OCI-LY7 (cell line): ENCODE measurements at regions not wholly inside any gene's neighbourhood (a gene's known extent, or its start where the extent isn't known, plus 50 kb on each side); places are given as distances from the start of the nearest gene placed in this dataset.

Experiments
- BruUV-seq: library from RNA; stranded (reverse); fragments of 400-500 nt; replicated peaks from 2 replicates; lab custom pipeline; 2021; lab: Mats Ljungman, UMichigan
- CTCF ChIA-PET: fragments of 300-600 bp; sonication (Branson Sonifier 250); formaldehyde crosslinking; loops from one replicate; lab custom pipeline; 2022; ENCODE audit warnings: antibody characterized with exemption; ENCODE audit not compliant: unreplicated experiment; lab: Charles Lee
- POLR2A ChIA-PET: fragments of 300-600 bp; sonication (Branson Sonifier 250); formaldehyde crosslinking; loops from one replicate; lab custom pipeline; 2022; ENCODE audit warnings: antibody characterized with exemption; lab: Charles Lee
- DNase-seq: peaks from one replicate; pipeline ENCODE4 v3.0.0-alpha.2; 2015; ENCODE audit warnings: low spot score
- H2AFZ ChIP-seq: fragments of 200-600 bp; sonication (generic), shearing (Covaris generic); 2 replicates; pipeline ENCODE4 v1.6.1; 2014; ENCODE audit warnings: mild to moderate bottlenecking, antibody characterized with exemption, low read length, moderate library complexity
- H3K27ac ChIP-seq: fragments of 200-600 bp; sonication (generic); 2 replicates; pipeline ENCODE4 v1.5.1; 2014; ENCODE audit warnings: mixed run types, low read depth, mild to moderate bottlenecking, moderate library complexity, low read length, inconsistent platforms; ENCODE audit not compliant: poor library complexity, severe bottlenecking
- H3K36me3 ChIP-seq: fragments of 200-600 bp; sonication (generic); 2 replicates; pipeline ENCODE4 v1.6.1; 2014; ENCODE audit warnings: mild to moderate bottlenecking, antibody characterized with exemption, low read length, moderate library complexity, mixed read lengths; ENCODE audit not compliant: insufficient read depth
- H3K4me1 ChIP-seq: fragments of 200-600 bp; sonication (generic); 2 replicates; pipeline ENCODE4 v1.5.1; 2014; ENCODE audit warnings: mild to moderate bottlenecking, low read length; ENCODE audit not compliant: insufficient read depth, poor library complexity, severe bottlenecking
- H3K4me2 ChIP-seq: fragments of 200-600 bp; sonication (generic); 2 replicates; pipeline ENCODE4 v1.6.1; 2014; ENCODE audit warnings: mild to moderate bottlenecking, low read length
- H3K4me3 ChIP-seq: fragments of 200-600 bp; sonication (generic); 2 replicates; pipeline ENCODE4 v1.5.1; 2014; ENCODE audit warnings: mild to moderate bottlenecking, low read depth, low read length; ENCODE audit not compliant: poor library complexity, severe bottlenecking
- H3K79me2 ChIP-seq: fragments of 200-600 bp; sonication (generic); 2 replicates; pipeline ENCODE4 v1.6.1; 2016; ENCODE audit warnings: low read depth, mild to moderate bottlenecking, low read length, moderate library complexity, mixed read lengths; ENCODE audit not compliant: insufficient read depth
- H3K9me2 ChIP-seq: fragments of 200-600 bp; sonication (generic); 2 replicates; pipeline ENCODE4 v1.6.1; 2016; ENCODE audit warnings: mild to moderate bottlenecking, low read length, mixed read lengths; ENCODE audit not compliant: insufficient read depth
- H3K9me3 ChIP-seq: fragments of 200-600 bp; sonication (generic); 2 replicates; pipeline ENCODE4 v1.6.1; 2014; ENCODE audit warnings: mild to moderate bottlenecking, mixed run types, low read length, mixed read lengths
- H4K20me1 ChIP-seq: fragments of 200-600 bp; sonication (generic); 2 replicates; pipeline ENCODE4 v1.6.1; 2014; ENCODE audit warnings: mild to moderate bottlenecking, antibody characterized with exemption, low read length, moderate library complexity, mixed read lengths; ENCODE audit not compliant: insufficient read depth
- EZH2phosphoT487 ChIP-seq: fragments of 200-600 bp; sonication (generic); IDR thresholded peaks from 2 replicates; pipeline ENCODE4 v1.6.1; 2018; ENCODE audit warnings: low read depth, borderline replicate concordance, mild to moderate bottlenecking, mixed run types, antibody characterized with exemption, low read length, moderate library complexity, mixed read lengths
- intact Hi-C: fragments of 100-400 bp; cut with micrococcal nuclease; formaldehyde crosslinking; loops from one replicate; pipeline ENCODE4 v1.10.0; 2022; ENCODE audit not compliant: unreplicated experiment
- TF ChIP-seq, protein P1 (sequence below): fragments of 200-600 bp; sonication (generic); conservative IDR thresholded peaks from 2 replicates; pipeline ENCODE4 v1.5.1; 2014; ENCODE audit warnings: mild to moderate bottlenecking, antibody characterized with exemption, low read length, moderate library complexity, mixed read lengths

DNA sequence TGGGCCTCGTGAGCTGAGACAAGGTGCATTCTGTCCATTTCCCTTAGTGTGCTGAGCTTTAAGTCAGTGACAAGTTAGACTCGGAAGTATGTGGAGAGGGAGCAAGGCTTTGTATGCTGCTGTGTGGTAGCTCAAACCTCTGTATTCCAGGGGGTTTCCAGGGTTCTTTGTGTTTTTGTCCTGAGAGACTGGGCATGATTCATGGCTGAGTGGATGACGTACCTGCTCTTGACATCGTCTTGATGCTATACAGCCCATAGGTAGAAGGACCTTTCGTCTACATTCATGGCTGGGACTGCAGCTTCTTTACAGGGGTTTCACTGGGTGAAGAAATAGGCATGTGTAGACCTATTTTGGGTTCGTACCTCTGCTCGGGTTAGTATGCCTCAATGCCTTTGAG, 162.7 kb upstream of the WDR1 start:
- Histone ChIP-seq H3K36me3 (no peaks in the 10 kb centered on the region), H2AFZ (no peak overlapping the region), H3K27ac (no peak overlapping the region), H3K9me2 (no peaks in the 10 kb centered on the region), H3K4me2 (no peak overlapping the region), H3K9me3 (no peaks in the 10 kb centered on the region), H3K4me1 (no peaks in the 10 kb centered on the region), H3K4me3 (no peak overlapping the region), H4K20me1 (no peaks in the 10 kb centered on the region), H3K79me2 (no peaks in the 10 kb centered on the region)
- no peak for DNase-seq
- BruUV-seq: no TSS peak
- no peak for TF ChIP-seq EZH2phosphoT487
- TF ChIP-seq, protein P1, sequence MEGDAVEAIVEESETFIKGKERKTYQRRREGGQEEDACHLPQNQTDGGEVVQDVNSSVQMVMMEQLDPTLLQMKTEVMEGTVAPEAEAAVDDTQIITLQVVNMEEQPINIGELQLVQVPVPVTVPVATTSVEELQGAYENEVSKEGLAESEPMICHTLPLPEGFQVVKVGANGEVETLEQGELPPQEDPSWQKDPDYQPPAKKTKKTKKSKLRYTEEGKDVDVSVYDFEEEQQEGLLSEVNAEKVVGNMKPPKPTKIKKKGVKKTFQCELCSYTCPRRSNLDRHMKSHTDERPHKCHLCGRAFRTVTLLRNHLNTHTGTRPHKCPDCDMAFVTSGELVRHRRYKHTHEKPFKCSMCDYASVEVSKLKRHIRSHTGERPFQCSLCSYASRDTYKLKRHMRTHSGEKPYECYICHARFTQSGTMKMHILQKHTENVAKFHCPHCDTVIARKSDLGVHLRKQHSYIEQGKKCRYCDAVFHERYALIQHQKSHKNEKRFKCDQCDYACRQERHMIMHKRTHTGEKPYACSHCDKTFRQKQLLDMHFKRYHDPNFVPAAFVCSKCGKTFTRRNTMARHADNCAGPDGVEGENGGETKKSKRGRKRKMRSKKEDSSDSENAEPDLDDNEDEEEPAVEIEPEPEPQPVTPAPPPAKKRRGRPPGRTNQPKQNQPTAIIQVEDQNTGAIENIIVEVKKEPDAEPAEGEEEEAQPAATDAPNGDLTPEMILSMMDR: no peak
- intact Hi-C loops: no loop called here
- POLR2A ChIA-PET: interaction anchor here (0.6 kb wide), 1 partner anchor 200 kb away, joined by 3 read pairs; no protein-coding TSS in a partner anchor
- CTCF ChIA-PET: no interaction called here

DNA sequence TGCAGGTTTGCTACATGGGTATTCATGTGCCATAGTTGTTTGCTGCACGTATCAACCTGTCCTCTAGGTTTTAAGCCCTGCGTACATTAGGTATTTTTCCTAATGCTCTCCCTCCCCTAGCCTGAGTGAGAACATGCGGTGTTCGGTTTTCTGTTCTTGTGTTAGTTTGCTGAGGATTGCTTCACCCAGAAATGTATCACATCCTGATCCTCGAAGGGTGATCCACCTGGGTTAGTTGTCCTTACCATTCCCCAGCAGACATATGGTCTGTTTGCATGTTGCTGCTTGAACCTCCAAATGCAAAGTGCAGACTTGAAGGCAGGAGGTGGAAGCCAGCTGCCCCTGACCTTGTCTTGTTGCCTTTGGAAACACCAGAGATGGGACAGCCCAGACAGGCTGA, 161.5 kb upstream of the WDR1 start:
- Histone ChIP-seq H3K4me3 (no peak overlapping the region), H3K4me2 (no peak overlapping the region), H3K36me3 (no peaks in the 10 kb centered on the region), H3K79me2 (no peaks in the 10 kb centered on the region), H3K9me3 (no peaks in the 10 kb centered on the region), H2AFZ (no peak overlapping the region), H3K9me2 (no peaks in the 10 kb centered on the region), H4K20me1 (no peaks in the 10 kb centered on the region), H3K27ac (no peak overlapping the region), H3K4me1 (no peaks in the 10 kb centered on the region)
- no peak for DNase-seq
- CTCF ChIA-PET: no interaction called here
- TF ChIP-seq, protein P1: no peak
- TF ChIP-seq EZH2phosphoT487: no peak
- intact Hi-C loops: no loop called here
- POLR2A ChIA-PET: no interaction called here
- no TSS peak for BruUV-seq

DNA sequence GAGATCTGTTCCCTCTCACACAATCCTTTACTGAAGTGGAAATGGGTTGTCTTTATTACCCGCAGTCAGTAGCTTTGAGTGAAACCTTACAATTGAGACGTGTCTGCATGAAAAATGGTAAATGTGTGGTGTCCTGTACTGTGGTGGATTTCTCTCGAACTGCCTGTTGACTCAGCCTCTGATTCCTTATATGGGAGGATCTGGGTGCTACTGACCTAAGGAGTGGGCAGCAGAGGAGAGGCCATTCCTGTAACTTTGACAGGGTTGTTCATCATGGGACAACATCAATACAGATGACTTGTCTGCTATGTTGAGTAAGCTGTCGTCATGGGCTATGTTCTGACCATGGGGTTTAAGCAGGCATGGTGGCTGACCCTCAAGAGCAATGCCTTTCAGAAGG, 159.6 kb upstream of the WDR1 start:
- no peak overlapping the region for H3K27ac ChIP-seq
- CTCF ChIA-PET: no interaction called here
- H3K9me2 ChIP-seq: no peaks in the 10 kb centered on the region
- no peaks in the 10 kb centered on the region for H3K9me3 ChIP-seq
- no peak overlapping the region for H3K4me2 ChIP-seq
- H3K36me3 ChIP-seq: no peaks in the 10 kb centered on the region
- no peak for DNase-seq
- POLR2A ChIA-PET: no interaction called here
- H3K4me1 ChIP-seq: no peaks in the 10 kb centered on the region
- no peaks in the 10 kb centered on the region for H3K79me2 ChIP-seq
- no peak overlapping the region for H2AFZ ChIP-seq
- no peak overlapping the region for H3K4me3 ChIP-seq
- intact Hi-C loops: no loop called here
- H4K20me1 ChIP-seq: no peaks in the 10 kb centered on the region
- TF ChIP-seq, protein P1: no peak
- no peak for TF ChIP-seq EZH2phosphoT487
- BruUV-seq: no TSS peak
